ENCODE measurements at regions not wholly inside any gene's neighbourhood (a gene's known extent, or its start where the extent isn't known, plus 50 kb on each side); places are given as distances from the start of the nearest gene placed in this dataset.

GRCh38 chr6:84560436-84561390 lies 203.7 kb downstream of the TBX18 start:
- CTCF ChIA-PET: no interaction called here
- H3K9me3 ChIP-seq: no peaks in the 10 kb centered on the region
- no peak overlapping the region for H3K4me3 ChIP-seq (ENCODE audit: low read depth in 2 of 2, low read length in 1 of 2)
- no peak overlapping the region for H3K27ac ChIP-seq (ENCODE audit: low read depth in 2 of 2, low read length in 1 of 2)
- 73% methylated on average over 9 of the region's 9 CpGs for WGBS (ENCODE audit: low lambda C conversion rate)
- no peaks in the 10 kb centered on the region for H3K79me2 ChIP-seq (ENCODE audit: insufficient read depth)
- H3K9me2 ChIP-seq: no peaks in the 10 kb centered on the region
- POLR2A ChIA-PET: no interaction called here
- TF ChIP-seq EP300 (IDR thresholded peaks at IDR 0.05; ENCODE audit: borderline replicate concordance in 1 of 2, low read depth in 1 of 2, low read length in 1 of 2): no peak
- TF ChIP-seq MEF2A (IDR thresholded peaks at IDR 0.05; ENCODE audit: borderline replicate concordance, low read depth): no peak
- no peak for TF ChIP-seq ZBTB33 (IDR thresholded peaks at IDR 0.05; ENCODE audit: borderline replicate concordance, low read depth)
- TF ChIP-seq FOSL2 (IDR thresholded peaks at IDR 0.05; ENCODE audit: borderline replicate concordance, low read depth): no peak
- no peak for TF ChIP-seq FOXM1 (IDR thresholded peaks at IDR 0.05; ENCODE audit: low read depth)
- TF ChIP-seq EZH2phosphoT487 (IDR thresholded peaks at IDR 0.05; ENCODE audit: borderline replicate concordance, low read depth): no peak
- TF ChIP-seq RAD21 (IDR thresholded peaks at IDR 0.05; ENCODE audit: low read length): no peak
- TF ChIP-seq USF2 (IDR thresholded peaks at IDR 0.05; ENCODE audit: borderline replicate concordance, low read depth, low read length): no peak
- TF ChIP-seq CHD2 (IDR thresholded peaks at IDR 0.05; ENCODE audit: low read length, partially characterized antibody): no peak
- TF ChIP-seq IRF3 (IDR thresholded peaks at IDR 0.05; ENCODE audit: low read depth, low read length): no peak
- TF ChIP-seq TCF12 (IDR thresholded peaks at IDR 0.05): no peak
- TF ChIP-seq SIN3A (IDR thresholded peaks at IDR 0.05; ENCODE audit: borderline replicate concordance, low read depth, low read length): no peak
- TF ChIP-seq JUND (IDR thresholded peaks at IDR 0.05): no peak
- no peak for TF ChIP-seq GABPA (IDR thresholded peaks at IDR 0.05; ENCODE audit: low read depth)
- TF ChIP-seq NRF1 (IDR thresholded peaks at IDR 0.05; ENCODE audit: low read depth, low read length): no peak
- no peak for TF ChIP-seq ELF1 (IDR thresholded peaks at IDR 0.05)
- no peak for TF ChIP-seq NFIC (IDR thresholded peaks at IDR 0.05; ENCODE audit: borderline replicate concordance)
- no peak for TF ChIP-seq MXI1 (IDR thresholded peaks at IDR 0.05; ENCODE audit: low read depth, low read length)
- no peak for TF ChIP-seq SMC3 (IDR thresholded peaks at IDR 0.05; ENCODE audit: low read depth, low read length)
- no peaks in the 10 kb centered on the region for H3K27me3 ChIP-seq (ENCODE audit: insufficient read depth)
- no peak for DNase-seq
- no peak overlapping the region for H3K4me2 ChIP-seq
- no peak overlapping the region for H3K9ac ChIP-seq
- peaks cover 4% of the 10 kb centered on the region for H3F3A ChIP-seq (replicated peaks; ENCODE audit: insufficient read depth)
- H3K4me1 ChIP-seq (ENCODE audit: control insufficient read depth in 1 of 2, insufficient read depth in 2 of 2, low read depth in 1 of 2, low read length in 1 of 2): no peaks in the 10 kb centered on the region
- no peaks in the 10 kb centered on the region for H3K36me3 ChIP-seq (replicated peaks in 1 of 2; ENCODE audit: control insufficient read depth in 1 of 2, insufficient read depth in 2 of 2, low read length in 1 of 2)
- H4K20me1 ChIP-seq (ENCODE audit: insufficient read depth): no peaks in the 10 kb centered on the region
- no peak overlapping the region for H2AFZ ChIP-seq (ENCODE audit: low read depth)
